HG02759 (cell line): ENCODE measurements at regions not wholly inside any gene's neighbourhood (a gene's known extent, or its start where the extent isn't known, plus 50 kb on each side); places are given as distances from the start of the nearest gene placed in this dataset.
"Not testable (repeated sequence)": the region's sequence is repeated elsewhere in the genome, so short reads cannot be mapped to it uniquely, and the experiment has no call there.

Experiments used
- ATAC-seq: cut with Tn5 transposase; IDR thresholded peaks from one replicate; pipeline ENCODE4 v1.9.1; 2021; ENCODE audit warnings: mild to moderate bottlenecking, moderate library complexity; ENCODE audit not compliant: unreplicated experiment

DNA sequence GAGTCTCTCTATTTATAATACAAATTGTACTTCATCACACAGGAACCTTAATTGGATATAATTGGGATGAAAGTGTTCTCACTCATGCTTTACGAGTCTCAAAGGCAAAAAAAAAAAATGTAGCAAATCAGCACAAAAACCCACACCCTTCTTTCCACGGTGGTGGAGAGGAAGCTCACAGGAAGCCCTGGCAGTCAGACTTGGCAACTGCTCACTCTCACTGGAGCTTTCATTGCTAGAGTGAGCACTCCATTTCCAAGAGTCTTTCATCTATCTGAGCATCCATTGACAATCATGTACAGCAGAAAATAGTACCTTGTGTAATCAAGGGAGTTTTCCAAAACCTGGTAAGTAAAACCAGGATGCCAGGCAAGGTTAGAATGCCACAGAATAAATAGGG is 2159.4 kb upstream of the AGA start:
- ATAC-seq: no peak

GRCh38 chr4:179605196-179605595 is 2163.0 kb upstream of the AGA start:
- ATAC-seq: no peak

GRCh38 chr4:179607003-179607402 is 2164.8 kb upstream of the AGA start:
- no peak for ATAC-seq

DNA sequence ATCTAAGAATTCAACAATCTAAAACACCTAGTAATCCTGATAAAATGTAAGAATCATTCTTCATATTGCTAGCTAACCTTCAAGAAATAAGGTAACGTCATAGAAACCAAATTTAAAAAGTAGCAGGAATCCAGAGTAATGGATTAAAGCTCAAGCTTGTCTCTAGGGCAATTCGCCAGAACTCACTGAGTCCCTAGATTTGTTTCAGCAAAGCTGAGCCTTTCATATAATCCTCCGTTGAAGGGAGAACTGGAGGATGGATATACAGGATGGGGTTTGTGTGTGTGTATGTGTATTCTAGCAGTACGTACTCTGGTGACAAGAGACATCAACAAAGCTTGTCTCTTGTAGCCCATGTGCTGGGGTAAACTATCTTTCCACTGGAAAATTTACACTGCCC is 2173.5 kb upstream of the AGA start:
- ATAC-seq: no peak

- no peak for ATAC-seq
Measured at GRCh38 chr4:179618966-179619365, 2176.7 kb upstream of the AGA start.

- ATAC-seq: no peak
Measured at GRCh38 chr4:179624768-179625181, 2182.5 kb upstream of the AGA start.

DNA sequence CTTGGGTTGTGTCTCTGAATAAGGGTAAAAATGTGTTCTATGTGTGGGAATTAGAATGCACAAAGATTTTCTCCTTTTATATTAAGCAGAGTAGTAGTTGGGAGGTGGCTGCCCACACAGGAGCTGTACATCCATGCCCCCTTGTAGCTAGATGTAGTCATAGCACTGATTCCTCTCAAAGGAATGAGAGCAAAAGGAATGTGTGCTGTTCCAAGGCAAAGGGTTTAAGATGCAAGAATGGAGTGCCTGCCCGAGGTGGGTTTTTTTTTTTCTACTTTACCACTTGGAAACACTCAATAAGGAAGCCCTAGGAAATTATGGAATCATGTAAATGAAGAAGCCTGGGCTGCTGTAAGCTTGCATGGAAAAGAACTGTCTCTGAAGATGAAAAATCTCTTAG is 2183.2 kb upstream of the AGA start:
- ATAC-seq: no peak

DNA sequence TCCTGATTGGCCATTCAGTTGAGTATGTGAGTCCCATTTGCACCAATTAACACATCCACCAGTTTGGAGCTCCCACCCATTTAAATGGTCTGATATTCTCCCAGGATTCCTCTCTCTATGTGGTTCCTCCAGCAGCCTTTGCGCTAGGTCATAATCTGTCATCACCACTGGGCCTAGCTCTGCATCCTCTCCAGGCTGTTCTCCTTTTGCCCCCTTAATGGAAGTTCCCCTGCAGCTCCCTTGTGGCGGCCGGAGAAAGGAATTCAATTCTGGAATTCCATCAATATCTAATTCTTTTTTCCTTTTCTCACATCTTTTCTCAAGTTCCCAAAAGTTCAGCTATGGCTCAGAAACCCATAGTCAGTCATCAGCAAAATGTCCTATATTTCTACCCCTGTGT is 2184.4 kb upstream of the AGA start:
- no peak for ATAC-seq

DNA sequence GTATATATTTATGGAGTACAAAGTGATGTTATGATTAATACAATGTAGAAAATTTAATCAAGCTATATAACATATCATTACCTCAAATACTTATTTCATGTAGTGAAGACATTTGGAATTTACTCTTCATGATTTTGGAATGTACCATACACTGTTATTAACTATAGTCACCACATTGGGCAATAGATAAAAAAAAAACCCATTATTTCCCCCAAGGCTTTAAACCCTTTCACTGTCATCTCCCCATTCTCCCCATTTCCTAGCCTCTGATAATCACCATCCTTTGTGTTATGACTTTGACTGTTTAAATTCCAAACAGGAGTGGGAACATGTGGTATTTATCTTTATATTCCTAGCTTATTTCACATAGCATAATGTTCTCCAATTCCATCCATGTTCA is 2189.1 kb upstream of the AGA start:
- no peak for ATAC-seq

- ATAC-seq: no peak
Measured at GRCh38 chr4:179634862-179635261, 2192.6 kb upstream of the AGA start.

DNA sequence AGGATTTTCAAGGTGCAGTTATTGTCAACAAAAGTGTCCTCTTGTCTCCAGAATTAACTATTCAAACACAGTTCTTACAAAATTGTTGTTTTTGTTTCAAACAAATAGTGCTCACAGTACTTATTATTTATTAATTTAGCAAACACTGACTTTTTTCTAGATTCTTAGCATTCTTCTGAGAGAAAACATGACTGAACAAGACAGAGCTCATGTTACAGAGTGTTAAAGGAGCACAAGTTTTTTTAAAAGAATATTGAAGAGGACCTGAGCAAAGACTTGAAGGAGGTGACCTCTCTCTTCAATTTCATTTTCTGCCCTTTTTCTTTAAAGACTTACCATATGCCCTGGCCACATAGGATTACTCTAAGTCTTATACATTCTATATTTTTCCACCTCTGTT is 2220.3 kb upstream of the AGA start:
- ATAC-seq: no peak

- ATAC-seq: no peak
Measured at GRCh38 chr4:179663641-179664429, 2221.6 kb upstream of the AGA start.

DNA sequence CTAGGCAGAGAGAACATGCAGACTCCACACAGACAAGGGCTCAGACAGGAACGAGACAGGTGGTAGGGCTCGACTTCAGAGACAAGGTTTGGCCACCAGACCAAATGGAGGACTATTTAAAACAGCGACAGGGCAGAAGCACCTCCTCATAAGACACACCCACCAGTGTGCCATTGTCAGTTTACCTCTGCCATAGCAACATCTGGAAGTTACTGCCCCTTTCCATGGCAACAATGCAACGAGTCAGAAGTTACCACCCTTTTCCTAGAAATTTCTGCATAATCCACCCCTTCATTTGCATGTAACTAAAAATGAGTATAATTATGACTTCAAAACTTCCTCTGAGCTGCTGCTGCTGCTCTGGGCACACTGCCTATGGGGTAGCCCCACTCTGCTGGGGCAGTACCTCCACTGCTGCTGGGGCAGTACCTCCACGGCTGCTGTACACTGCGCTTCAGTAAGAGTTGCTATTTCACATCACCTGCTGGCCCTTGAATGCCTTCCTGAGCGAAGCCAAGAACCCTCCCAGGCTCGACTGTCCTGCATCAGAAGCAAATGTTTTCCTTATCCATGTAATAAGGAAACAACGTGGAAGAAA is 2222.3 kb upstream of the AGA start:
- no peak for ATAC-seq

DNA sequence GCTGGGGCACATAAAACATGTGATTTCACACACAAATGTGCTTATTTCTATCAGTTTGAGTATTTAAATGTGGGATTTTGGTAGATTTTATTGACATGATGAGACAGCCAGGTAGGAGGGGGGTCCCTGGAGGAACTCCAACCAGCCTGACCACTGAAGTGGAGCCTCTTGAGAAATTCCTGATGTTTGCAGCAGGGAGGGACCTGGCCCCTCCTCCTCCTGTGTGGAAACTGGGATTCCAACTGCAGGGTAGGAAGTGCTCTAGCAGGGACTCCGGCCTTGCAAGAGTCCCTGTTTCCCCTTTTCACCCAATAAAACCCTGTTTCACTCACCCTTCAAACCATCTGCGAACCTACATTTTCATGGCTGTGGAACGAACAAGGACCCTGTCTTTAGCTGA is 2224.0 kb upstream of the AGA start:
- no peak for ATAC-seq

GRCh38 chr4:179671609-179672008 is 2229.4 kb upstream of the AGA start:
- ATAC-seq: no peak

- ATAC-seq: no peak
Measured at GRCh38 chr4:179678093-179678814, 2236.0 kb upstream of the AGA start.

DNA sequence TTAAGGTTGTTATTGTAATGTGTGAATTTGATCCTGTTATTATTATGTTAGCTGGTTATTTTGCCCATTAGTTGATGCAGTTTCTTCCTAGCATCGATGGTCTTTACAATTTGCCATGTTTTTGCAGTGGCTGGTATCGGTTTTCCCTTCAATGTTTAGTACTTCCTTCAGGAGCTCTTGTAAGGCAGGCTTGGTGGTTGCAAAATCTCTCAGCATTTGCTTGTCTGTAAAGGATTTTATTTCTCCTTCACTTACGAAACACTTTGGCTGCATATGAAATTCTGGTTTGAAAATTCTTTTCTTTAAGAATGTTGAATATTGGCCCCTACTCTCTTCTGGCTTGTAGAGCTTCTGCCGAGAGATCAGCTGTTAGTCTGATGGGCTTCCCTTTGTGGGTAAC is 2241.4 kb upstream of the AGA start:
- not testable (repeated sequence) for ATAC-seq

DNA sequence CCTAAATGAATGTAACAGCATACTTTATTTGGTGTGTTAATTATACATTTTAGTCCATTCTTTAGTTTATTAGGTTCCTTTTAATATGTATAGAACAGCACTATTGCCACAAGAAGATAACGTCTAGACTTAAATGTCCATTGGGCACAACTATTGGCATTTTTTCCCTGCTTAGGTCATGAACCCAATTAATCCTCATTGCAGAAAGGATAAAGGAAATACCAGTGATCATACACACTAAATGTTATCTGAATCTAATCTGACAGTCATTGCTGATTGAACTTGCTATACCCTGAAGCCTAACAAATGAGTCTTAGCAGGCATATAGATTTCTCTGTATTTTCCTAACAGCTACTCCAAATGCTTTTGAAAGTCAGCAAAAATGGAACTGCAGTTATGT is 2250.0 kb upstream of the AGA start:
- no peak for ATAC-seq

DNA sequence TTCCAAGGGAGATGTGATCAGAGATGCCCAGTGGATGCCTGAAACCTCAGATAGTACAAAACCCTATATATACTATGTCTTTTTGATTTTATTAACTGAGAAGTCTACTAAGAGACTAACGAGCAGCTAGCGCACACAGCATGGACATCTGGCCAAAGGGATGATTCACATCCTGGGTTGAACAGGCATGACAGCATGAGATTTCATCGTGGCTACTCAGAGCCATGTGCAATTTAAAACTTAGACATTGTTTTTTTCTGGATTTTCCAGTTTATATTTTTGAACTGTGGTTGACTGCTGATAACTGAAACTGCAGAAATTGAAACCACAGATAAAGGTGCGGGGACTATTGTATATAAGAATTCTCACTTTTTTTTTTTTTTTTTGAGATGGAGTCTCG is 2252.9 kb upstream of the AGA start:
- no peak for ATAC-seq

- ATAC-seq: no peak
Measured at GRCh38 chr4:179698321-179698720, 2256.1 kb upstream of the AGA start.

GRCh38 chr4:179709961-179710624 is 2267.9 kb upstream of the AGA start:
- ATAC-seq: no peak
